ENCODE measurements at regions not wholly inside any gene's neighbourhood (a gene's known extent, or its start where the extent isn't known, plus 50 kb on each side); places are given as distances from the start of the nearest gene placed in this dataset.

DNA sequence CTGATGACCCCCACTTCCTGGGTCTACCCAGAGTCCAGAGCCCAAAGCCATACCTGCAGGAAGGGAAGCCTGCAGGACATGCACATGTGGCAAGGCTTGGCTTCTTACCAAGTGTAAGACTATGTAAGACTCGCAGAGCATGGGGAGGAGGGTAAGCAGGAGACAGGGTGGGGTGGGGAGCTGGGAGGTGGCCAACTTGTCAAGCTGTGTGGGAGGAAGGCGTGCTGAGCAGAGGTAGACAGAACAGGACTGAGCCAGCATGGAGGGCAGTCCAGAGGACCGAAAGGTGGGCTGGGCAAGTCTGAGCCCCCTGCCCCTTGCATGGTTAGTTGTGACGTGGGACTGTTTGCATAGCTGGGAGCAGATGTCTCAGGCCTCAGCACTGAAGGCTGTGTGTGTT, 53.4 kb upstream of the RNF24 start:
- no peak for ATAC-seq
- Mint-ChIP-seq H3K27me3 (ENCODE audit: low read depth) (no peaks in the 10 kb centered on the region), H3K9me3 (ENCODE audit: insufficient read depth) (no peaks in the 10 kb centered on the region), H3K27ac (no peak overlapping the region), H3K4me1 (ENCODE audit: low read depth) (peaks cover 17% of the 10 kb centered on the region), H3K4me3 (no peak overlapping the region), H3K36me3 (ENCODE audit: low read depth) (peaks cover 2% of the 10 kb centered on the region)
- CTCF ChIA-PET: interaction anchor here (0.6 to 2.1 kb wide), 3 partner anchors 17 to 248 kb away, joined by 3 to 6 read pairs (median 6); partner anchors contain the start of gene AP5S1
- POLR2A ChIA-PET: no interaction called here
- DNase-seq: no peak

DNA sequence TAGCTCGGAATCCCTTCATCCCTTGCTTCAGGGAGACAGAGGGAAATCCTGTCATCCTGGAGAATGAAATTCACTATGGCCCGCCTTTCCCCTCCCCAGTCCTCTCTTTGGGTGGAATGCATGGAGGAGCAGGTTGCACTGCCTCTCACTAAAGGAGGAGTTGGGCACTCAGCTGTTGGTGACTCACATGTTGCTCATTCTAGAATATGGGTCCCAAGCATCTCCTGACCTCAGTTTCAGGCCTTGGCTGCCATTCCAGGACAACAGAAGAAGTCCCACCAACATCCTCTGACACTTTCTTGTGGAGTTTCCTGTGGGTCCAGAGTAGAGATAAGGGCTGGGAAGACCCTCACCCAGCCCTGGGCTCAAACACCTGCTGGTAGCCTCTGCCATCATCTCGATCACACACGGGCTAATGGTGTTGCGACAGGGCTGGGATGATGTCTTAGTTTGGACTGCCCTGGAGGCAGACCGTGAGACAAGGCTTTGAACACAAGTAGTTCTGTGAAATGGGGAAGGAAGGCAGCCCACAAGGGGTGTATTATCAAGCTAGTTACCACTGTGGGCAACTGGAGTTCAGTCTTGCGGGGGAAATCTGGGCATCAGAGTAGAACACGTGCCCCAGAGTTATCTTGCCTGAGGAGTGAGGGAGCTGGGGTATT, 52.4 kb upstream of the RNF24 start:
- Mint-ChIP-seq H3K4me1 (ENCODE audit: low read depth) (peaks cover 21% of the 10 kb centered on the region), H3K36me3 (ENCODE audit: low read depth) (peaks cover 2% of the 10 kb centered on the region), H3K9me3 (ENCODE audit: insufficient read depth) (no peaks in the 10 kb centered on the region), H3K27me3 (ENCODE audit: low read depth) (no peaks in the 10 kb centered on the region), H3K27ac (no peak overlapping the region), H3K4me3 (no peak overlapping the region)
- ATAC-seq (no peak), DNase-seq (no peak)
- CTCF ChIA-PET: interaction anchor here (2.1 kb wide), 1 partner anchor 18 kb away, joined by 6 read pairs; no protein-coding TSS in a partner anchor
- POLR2A ChIA-PET: no interaction called here

DNA sequence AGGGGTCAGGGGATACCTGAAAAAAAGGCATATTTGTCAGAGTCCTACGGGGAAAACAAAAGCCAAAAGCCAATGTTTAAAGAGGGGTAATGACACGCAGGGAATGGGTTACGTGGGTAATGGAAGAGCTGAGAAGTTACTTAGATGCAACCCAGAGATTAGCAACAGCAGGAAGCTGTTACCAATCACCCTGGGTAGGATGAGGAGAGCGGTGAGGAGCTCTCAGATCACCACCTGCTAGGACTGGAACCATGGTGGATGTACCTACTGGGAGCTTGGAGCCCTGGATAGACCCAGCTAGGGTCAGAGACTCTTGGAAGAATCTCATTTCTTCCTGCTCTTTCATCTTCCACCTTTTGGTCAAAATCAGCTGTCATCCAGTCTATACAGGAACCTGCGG, 51.2 kb upstream of the RNF24 start:
- ChIA-PET CTCF (interaction anchor here (0.6 to 2.1 kb wide), 4 partner anchors 16 to 28 kb away, joined by 3 to 12 read pairs (median 4); no protein-coding TSS in a partner anchor), POLR2A (no interaction called here)
- peaks cover 2% of the 10 kb centered on the region for H3K36me3 Mint-ChIP-seq (ENCODE audit: low read depth)
- H3K9me3 Mint-ChIP-seq (ENCODE audit: insufficient read depth): no peaks in the 10 kb centered on the region
- no peak overlapping the region for H3K4me3 Mint-ChIP-seq
- no peak for ATAC-seq
- peaks cover 23% of the 10 kb centered on the region for H3K4me1 Mint-ChIP-seq (ENCODE audit: low read depth)
- no peaks in the 10 kb centered on the region for H3K27me3 Mint-ChIP-seq (ENCODE audit: low read depth)
- DNase-seq: no peak
- H3K27ac Mint-ChIP-seq: no peak overlapping the region

DNA sequence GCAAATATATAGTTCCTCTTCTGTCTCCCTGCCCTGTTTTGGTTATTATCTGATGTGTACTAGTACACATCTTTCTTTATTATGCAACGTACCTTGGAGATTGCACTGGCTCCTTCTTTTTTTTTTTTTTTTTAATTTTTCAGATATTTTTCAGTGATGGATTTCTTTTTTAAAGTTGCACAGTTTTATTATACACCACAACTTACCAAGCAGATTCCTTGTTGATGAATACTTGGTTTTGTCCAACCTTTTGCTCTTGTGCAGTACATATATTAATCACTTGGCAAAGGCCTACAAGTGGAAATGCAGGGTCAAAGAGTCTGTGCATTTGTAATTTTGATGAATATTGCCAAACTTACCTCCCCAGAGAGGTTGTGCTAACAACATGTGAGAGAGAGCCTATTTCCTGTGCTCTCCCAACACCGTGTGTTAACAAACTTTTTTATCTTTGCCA, 50.1 kb upstream of the RNF24 start:
- no peak overlapping the region for H3K27ac Mint-ChIP-seq
- H3K9me3 Mint-ChIP-seq (ENCODE audit: insufficient read depth): no peaks in the 10 kb centered on the region
- no peaks in the 10 kb centered on the region for H3K27me3 Mint-ChIP-seq (ENCODE audit: low read depth)
- ATAC-seq (no peak), DNase-seq (no peak)
- CTCF ChIA-PET: interaction anchor here (0.7 to 2.1 kb wide), 5 partner anchors 17 to 27 kb away, joined by 3 to 12 read pairs (median 4); no protein-coding TSS in a partner anchor
- POLR2A ChIA-PET: no interaction called here
- H3K36me3 Mint-ChIP-seq (ENCODE audit: low read depth): peaks cover 2% of the 10 kb centered on the region
- peaks cover 28% of the 10 kb centered on the region for H3K4me1 Mint-ChIP-seq (ENCODE audit: low read depth)
- H3K4me3 Mint-ChIP-seq: no peak overlapping the region
